ENCODE measurements at regions not wholly inside any gene's neighbourhood (a gene's known extent, or its start where the extent isn't known, plus 50 kb on each side); places are given as distances from the start of the nearest gene placed in this dataset.

- TF ChIP-seq CTCF (IDR thresholded peaks at IDR 0.05) (no peak), POLR2A (IDR thresholded peaks at IDR 0.05) (no peak)
Measured at GRCh38 chr12:127362121-127362520, 904.8 kb upstream of the TMEM132C start.
